GM21515 (cell line): ENCODE measurements at regions not wholly inside any gene's neighbourhood (a gene's known extent, or its start where the extent isn't known, plus 50 kb on each side); places are given as distances from the start of the nearest gene placed in this dataset.
"Not testable (repeated sequence)": the region's sequence is repeated elsewhere in the genome, so short reads cannot be mapped to it uniquely, and the experiment has no call there.

Source experiments
- ATAC-seq: cut with Tn5 transposase; IDR thresholded peaks from one replicate; pipeline ENCODE4 v1.9.1; 2021; ENCODE audit not compliant: unreplicated experiment

- no peak for ATAC-seq
Observed at GRCh38 chr2:17460371-17461086, 57.7 kb downstream of the RAD51AP2 start.

- ATAC-seq = no peak
Observed at GRCh38 chr2:17455343-17455742, 62.9 kb downstream of the RAD51AP2 start.

- ATAC-seq = not testable (repeated sequence)
Observed at GRCh38 chr2:17446191-17446590, 72.0 kb downstream of the RAD51AP2 start.

GRCh38 chr2:17445744-17446143 is 72.5 kb downstream of the RAD51AP2 start:
- ATAC-seq = no peak

- no peak for ATAC-seq
Observed at GRCh38 chr2:17442334-17442733, 75.9 kb downstream of the RAD51AP2 start.

GRCh38 chr2:17441790-17442189 is 76.5 kb downstream of the RAD51AP2 start:
- ATAC-seq = no peak

- no peak for ATAC-seq
Observed at GRCh38 chr2:17441055-17441771, 77.0 kb downstream of the RAD51AP2 start.

GRCh38 chr2:17430326-17430725 is 87.9 kb downstream of the RAD51AP2 start:
- no peak for ATAC-seq

- no peak for ATAC-seq
Observed at GRCh38 chr2:17429130-17429529, 89.1 kb downstream of the RAD51AP2 start.

- ATAC-seq = no peak
Observed at GRCh38 chr2:17427401-17427800, 90.8 kb downstream of the RAD51AP2 start.

GRCh38 chr2:17426743-17427142 is 91.5 kb downstream of the RAD51AP2 start:
- ATAC-seq = no peak

- no peak for ATAC-seq
Observed at GRCh38 chr2:17422061-17422460, 96.2 kb downstream of the RAD51AP2 start.

GRCh38 chr2:17416884-17417391 is 101.3 kb downstream of the RAD51AP2 start:
- no peak for ATAC-seq

GRCh38 chr2:17413036-17413435 is 105.2 kb downstream of the RAD51AP2 start:
- ATAC-seq = no peak

- ATAC-seq = no peak
Observed at GRCh38 chr2:17401096-17401495, 117.1 kb downstream of the RAD51AP2 start.

GRCh38 chr2:17398770-17399169 is 119.5 kb downstream of the RAD51AP2 start:
- no peak for ATAC-seq

GRCh38 chr2:17388798-17389197 is 129.4 kb downstream of the RAD51AP2 start:
- no peak for ATAC-seq

GRCh38 chr2:17387591-17387990 is 130.6 kb downstream of the RAD51AP2 start:
- ATAC-seq = no peak

GRCh38 chr2:17386771-17387170 is 131.5 kb downstream of the RAD51AP2 start:
- no peak for ATAC-seq

GRCh38 chr2:17380003-17380402 is 138.2 kb downstream of the RAD51AP2 start:
- no peak for ATAC-seq

- ATAC-seq = no peak
Observed at GRCh38 chr2:17375262-17375661, 143.0 kb downstream of the RAD51AP2 start.

- ATAC-seq = no peak
Observed at GRCh38 chr2:17373741-17374140, 144.5 kb downstream of the RAD51AP2 start.
